B cell (primary cell): ENCODE measurements at regions not wholly inside any gene's neighbourhood (a gene's known extent, or its start where the extent isn't known, plus 50 kb on each side); places are given as distances from the start of the nearest gene placed in this dataset.

ENCODE experiments used
- ATAC-seq: fragments of 200-7000 bp; cut with Tn5 transposase; one replicate; pipeline ENCODE4 v1.10.0; 2021; ENCODE audit warnings: low read depth, mild to moderate bottlenecking, moderate number of reproducible peaks, moderate library complexity
- CTCF ChIA-PET: fragments of 350-600 bp; sonication (Branson Sonifier 250); formaldehyde crosslinking; loops from one replicate; lab custom pipeline; 2021; ENCODE audit warnings: antibody characterized with exemption, inconsistent platforms; lab: Charles Lee
- POLR2A ChIA-PET: fragments of 350-600 bp; sonication (Branson Sonifier 250); formaldehyde crosslinking; loops from one replicate; lab custom pipeline; 2021; ENCODE audit warnings: antibody characterized with exemption; lab: Charles Lee
- DNase-seq: peaks from one replicate; pipeline ENCODE4 v3.0.0; 2013
- H2AFZ ChIP-seq: 2 replicates; pipeline ENCODE4 v1.6.1; 2012; ENCODE audit warnings: mild to moderate bottlenecking, low read depth, low read length; ENCODE audit not compliant: insufficient read depth, poor library complexity, severe bottlenecking
- H3K27ac ChIP-seq, 2 donors: 1 replicate in 1 of 2; 2 replicates in 1 of 2; pipeline ENCODE4 v1.5.1; 2012 to 2013; ENCODE audit warnings: low read length in 2 of 2, mild to moderate bottlenecking in 2 of 2, moderate library complexity in 1 of 2
- H3K27me3 ChIP-seq, 4 experiments: fragments of 200-600 bp in 1 of 4; sonication (generic) in 1 of 4; replicated peaks in 1 of 4; 1 replicate in 2 of 4; 2 replicates in 2 of 4; pipeline versions ENCODE4 v1.6.1 to v1.7.0; 2013 to 2016; ENCODE audit warnings: low read length in 3 of 4, mild to moderate bottlenecking in 2 of 4, mixed read lengths in 1 of 4, moderate library complexity in 1 of 4; ENCODE audit not compliant: insufficient read depth in 4 of 4, control insufficient read depth in 3 of 4; ENCODE audit errors: control extremely low read depth in 1 of 4
- H3K36me3 ChIP-seq, 2 experiments: replicated peaks in 1 of 2; 1 replicate in 1 of 2; 2 replicates in 1 of 2; pipeline versions ENCODE4 v1.6.1 to v1.7.1; 2013; ENCODE audit warnings: low read length in 1 of 2; ENCODE audit not compliant: insufficient read depth in 2 of 2, control insufficient read depth in 1 of 2; ENCODE audit errors: control extremely low read depth in 1 of 2, extremely low read depth in 1 of 2
- H3K4me1 ChIP-seq, 2 donors: fragments of 200-600 bp in 1 of 2; sonication (generic) in 1 of 2; 1 replicate in 1 of 2; 2 replicates in 1 of 2; pipeline versions ENCODE4 v1.5.1 to v1.6.1; 2013 to 2017; ENCODE audit warnings: low read length in 2 of 2; ENCODE audit not compliant: control insufficient read depth in 2 of 2, insufficient read depth in 2 of 2
- H3K4me2 ChIP-seq: replicated peaks from 2 replicates; pipeline ENCODE3; 2012; ENCODE audit warnings: mild to moderate bottlenecking, low read depth, low read length; ENCODE audit not compliant: poor library complexity, severe bottlenecking
- H3K4me3 ChIP-seq, 5 experiments: fragments of 200-600 bp in 1 of 5; sonication (generic) in 1 of 5; 1 replicate in 3 of 5; 2 replicates in 2 of 5; pipeline versions ENCODE4 v1.5.1 to v1.7.0; 2011 to 2016; ENCODE audit warnings: low read length in 4 of 5, mild to moderate bottlenecking in 4 of 5, low read depth in 2 of 5, control low read depth in 1 of 5, moderate library complexity in 1 of 5; ENCODE audit not compliant: insufficient read depth in 1 of 5; ENCODE audit errors: control extremely low read depth in 1 of 5, extremely low read depth in 1 of 5
- H3K79me2 ChIP-seq: fragments of 200-600 bp; sonication (generic); one replicate; pipeline ENCODE4 v1.6.0; 2016; ENCODE audit warnings: low read length; ENCODE audit not compliant: control insufficient read depth, insufficient read depth
- H3K9ac ChIP-seq: fragments of 200-600 bp; sonication (generic); 2 replicates; pipeline ENCODE4 v1.6.1; 2017; ENCODE audit warnings: mild to moderate bottlenecking, low read length, moderate library complexity
- H3K9me3 ChIP-seq, 3 donors: one replicate each; pipeline versions ENCODE4 v1.6.1 to v1.7.1; 2013; ENCODE audit warnings: low read length in 2 of 3; ENCODE audit not compliant: control insufficient read depth in 2 of 3, insufficient read depth in 1 of 3; ENCODE audit errors: control extremely low read depth in 1 of 3
- H4K20me1 ChIP-seq: 2 replicates; pipeline ENCODE4 v1.6.0; 2012; ENCODE audit warnings: mild to moderate bottlenecking, low read length; ENCODE audit not compliant: insufficient read depth, control insufficient read depth, poor library complexity, severe bottlenecking
- H3K27ac Mint-ChIP-seq: one replicate; pipeline ENCODE4 v1.8.0; 2021; ENCODE audit warnings: mixed read lengths
- H3K27me3 Mint-ChIP-seq: one replicate; pipeline ENCODE4 v1.8.0; 2021; ENCODE audit warnings: mixed read lengths
- H3K4me1 Mint-ChIP-seq: one replicate; pipeline ENCODE4 v1.8.0; 2021; ENCODE audit warnings: mixed read lengths
- H3K4me3 Mint-ChIP-seq: one replicate; pipeline ENCODE4 v1.8.0; 2021; ENCODE audit warnings: mixed read lengths
- H3K9me3 Mint-ChIP-seq: one replicate; pipeline ENCODE4 v1.8.0; 2022; ENCODE audit warnings: mixed read lengths; ENCODE audit not compliant: insufficient read depth
- EZH2 ChIP-seq: IDR thresholded peaks from 2 replicates; pipeline ENCODE4 v1.6.1; 2012; ENCODE audit warnings: borderline replicate concordance, low read depth, mild to moderate bottlenecking, moderate library complexity, low read length; ENCODE audit not compliant: insufficient read depth, poor library complexity, severe bottlenecking
- WGBS: methylation state at CpG from one replicate; pipeline ENCODE4 v1.1.5; 2013; ENCODE audit warnings: missing lambda C conversion rate; ENCODE audit not compliant: insufficient coverage; 5-methylcytosine and 5-hydroxymethylcytosine counted together
- intact Hi-C: fragments of 100-400 bp; cut with micrococcal nuclease; formaldehyde crosslinking; loops from one replicate; pipeline ENCODE4 v1.10.0; 2022
- TF ChIP-seq, protein P1 (sequence below): fragments of 200-600 bp; IDR thresholded peaks from one replicate; pipeline ENCODE4 v1.8.0; 2022; ENCODE audit warnings: antibody characterized with exemption, mild to moderate bottlenecking

DNA sequence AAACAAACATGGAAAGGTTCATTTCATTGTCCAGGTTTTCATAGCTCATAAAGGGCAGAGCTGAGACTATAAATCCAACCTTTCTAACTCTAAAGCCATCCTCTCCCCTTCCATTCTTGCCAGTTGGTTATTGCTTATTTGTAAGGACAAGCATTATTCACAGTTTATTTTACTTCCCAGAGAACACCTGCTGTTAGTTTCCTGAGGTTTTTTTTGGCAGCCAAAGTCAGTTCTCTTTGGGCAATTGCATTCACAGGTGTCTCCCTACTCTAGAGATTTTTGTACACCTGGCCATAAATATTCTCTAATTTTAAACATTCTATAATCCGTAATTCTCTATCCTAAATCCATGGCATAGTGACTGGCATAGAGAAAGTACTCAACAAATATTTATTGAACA is 87.3 kb upstream of the SPHKAP start:
- H3K27me3 Mint-ChIP-seq = no peaks in the 10 kb centered on the region
- no peak for DNase-seq
- no peak overlapping the region for H3K4me2 ChIP-seq
- H3K27me3 ChIP-seq = no peaks in the 10 kb centered on the region
- WGBS = no CpG with 5 or more reads among the region's 1 CpG
- H3K4me1 ChIP-seq = no peaks in the 10 kb centered on the region
- no peaks in the 10 kb centered on the region for H3K79me2 ChIP-seq
- ChIA-PET POLR2A (no interaction called here), CTCF (no interaction called here)
- no peaks in the 10 kb centered on the region for H4K20me1 ChIP-seq
- H3K4me1 Mint-ChIP-seq = no peaks in the 10 kb centered on the region
- ATAC-seq = no peak
- H3K9me3 ChIP-seq = no peaks in the 10 kb centered on the region
- H2AFZ ChIP-seq = no peak overlapping the region
- no peak overlapping the region for H3K27ac ChIP-seq
- peaks cover 2% of the 10 kb centered on the region for H3K9me3 Mint-ChIP-seq
- no peak overlapping the region for H3K9ac ChIP-seq
- intact Hi-C loops = no loop called here
- H3K27ac Mint-ChIP-seq = no peak overlapping the region
- no peaks in the 10 kb centered on the region for H3K36me3 ChIP-seq
- H3K4me3 ChIP-seq = no peak overlapping the region
- H3K4me3 Mint-ChIP-seq = no peak overlapping the region
- TF ChIP-seq EZH2 = no peak
- TF ChIP-seq, protein P1, sequence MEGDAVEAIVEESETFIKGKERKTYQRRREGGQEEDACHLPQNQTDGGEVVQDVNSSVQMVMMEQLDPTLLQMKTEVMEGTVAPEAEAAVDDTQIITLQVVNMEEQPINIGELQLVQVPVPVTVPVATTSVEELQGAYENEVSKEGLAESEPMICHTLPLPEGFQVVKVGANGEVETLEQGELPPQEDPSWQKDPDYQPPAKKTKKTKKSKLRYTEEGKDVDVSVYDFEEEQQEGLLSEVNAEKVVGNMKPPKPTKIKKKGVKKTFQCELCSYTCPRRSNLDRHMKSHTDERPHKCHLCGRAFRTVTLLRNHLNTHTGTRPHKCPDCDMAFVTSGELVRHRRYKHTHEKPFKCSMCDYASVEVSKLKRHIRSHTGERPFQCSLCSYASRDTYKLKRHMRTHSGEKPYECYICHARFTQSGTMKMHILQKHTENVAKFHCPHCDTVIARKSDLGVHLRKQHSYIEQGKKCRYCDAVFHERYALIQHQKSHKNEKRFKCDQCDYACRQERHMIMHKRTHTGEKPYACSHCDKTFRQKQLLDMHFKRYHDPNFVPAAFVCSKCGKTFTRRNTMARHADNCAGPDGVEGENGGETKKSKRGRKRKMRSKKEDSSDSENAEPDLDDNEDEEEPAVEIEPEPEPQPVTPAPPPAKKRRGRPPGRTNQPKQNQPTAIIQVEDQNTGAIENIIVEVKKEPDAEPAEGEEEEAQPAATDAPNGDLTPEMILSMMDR = no peak

DNA sequence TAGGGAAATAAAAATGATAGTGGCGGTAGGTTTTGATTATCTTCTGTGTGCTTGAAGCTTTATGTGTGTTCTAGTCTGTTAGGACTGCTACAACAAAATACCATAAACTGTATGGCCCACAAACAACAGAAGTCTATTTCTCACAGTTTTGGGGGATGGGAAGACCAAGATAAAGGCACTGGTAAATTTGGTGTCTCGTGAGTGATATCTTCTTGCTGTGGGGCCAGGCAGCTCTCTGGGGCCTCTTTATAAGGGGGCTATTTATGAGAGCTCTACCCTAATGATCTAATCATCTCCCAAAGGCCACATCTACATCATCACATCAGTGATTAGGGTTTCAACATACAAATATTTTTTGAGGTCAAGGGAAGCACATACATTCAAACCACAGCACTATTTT is 86.8 kb upstream of the SPHKAP start:
- Histone ChIP-seq H3K36me3 (no peaks in the 10 kb centered on the region), H4K20me1 (no peaks in the 10 kb centered on the region), H3K4me1 (no peaks in the 10 kb centered on the region), H3K27ac (no peak overlapping the region), H3K9me3 (no peaks in the 10 kb centered on the region), H2AFZ (no peak overlapping the region), H3K9ac (no peak overlapping the region), H3K79me2 (no peaks in the 10 kb centered on the region), H3K4me3 (no peak overlapping the region), H3K4me2 (no peak overlapping the region), H3K27me3 (no peaks in the 10 kb centered on the region)
- WGBS = no CpG with 5 or more reads among the region's 2 CpGs
- TF ChIP-seq, protein P1 = no peak
- TF ChIP-seq EZH2 = no peak
- H3K9me3 Mint-ChIP-seq = peaks cover 2% of the 10 kb centered on the region
- no peaks in the 10 kb centered on the region for H3K4me1 Mint-ChIP-seq
- H3K27ac Mint-ChIP-seq = no peak overlapping the region
- H3K4me3 Mint-ChIP-seq = no peak overlapping the region
- CTCF ChIA-PET = no interaction called here
- no peaks in the 10 kb centered on the region for H3K27me3 Mint-ChIP-seq
- ATAC-seq (no peak), DNase-seq (no peak)
- POLR2A ChIA-PET = no interaction called here
- intact Hi-C loops = no loop called here
